K562 (cell line): ENCODE measurements at regions not wholly inside any gene's neighbourhood (a gene's known extent, or its start where the extent isn't known, plus 50 kb on each side); places are given as distances from the start of the nearest gene placed in this dataset.

Experiments used
- ATAC-seq: fragments of 200-7000 bp; cut with Tn5 transposase; 3 replicates; pipeline ENCODE4 v1.9.1; 2020; ENCODE audit warnings: moderate library complexity
- BruUV-seq: library from RNA; stranded (reverse); fragments of 400-500 nt; replicated peaks from 2 replicates; lab custom pipeline; 2021; lab: Mats Ljungman, UMichigan
- CTCF ChIA-PET: fragments of 300-600 bp; formaldehyde crosslinking; extraction: SDS; loops from one replicate; lab custom pipeline; 2021; ENCODE audit warnings: low intra/inter-chr PET ratio; lab: Yijun Ruan, JAX
- POLR2A ChIA-PET: fragments of 300-600, 350-650 bp; sonication (Branson Sonifier 250); formaldehyde crosslinking; extraction: SDS; loops from one replicate; lab custom pipeline; 2021; ENCODE audit warnings: antibody characterized with exemption, inconsistent platforms; lab: Yijun Ruan, JAX
- DNase-seq, 4 experiments: peaks; one replicate each; pipeline versions ENCODE4 v3.0.0 to v3.0.0-alpha.2; 2011 to 2018; ENCODE audit warnings: low spot score in 3 of 4, mixed read lengths in 3 of 4; ENCODE audit errors: extremely low read depth in 1 of 4
- FAIRE-seq: peaks from 2 replicates; lab custom pipeline; 2011; peaks lifted over from hg19 to GRCh38; lab: Jason Lieb, UNC
- H2AFZ ChIP-seq: 2 replicates; pipeline ENCODE4 v1.6.0; 2011; ENCODE audit warnings: low read depth, low read length, control low read depth, inconsistent platforms
- H3K27ac ChIP-seq: fragments of 200-600 bp; 3 replicates; pipeline ENCODE4 v1.8.0; 2011; ENCODE audit warnings: low read depth, mild to moderate bottlenecking, control low read depth, inconsistent platforms, low read length, moderate library complexity, mixed read lengths; ENCODE audit errors: extremely low read depth
- H3K27me3 ChIP-seq, 2 experiments: fragments of 300-600 bp in 1 of 2; 2 replicates in 1 of 2; 3 replicates in 1 of 2; pipeline versions ENCODE4 v1.6.0 to v1.8.0; 2011; ENCODE audit warnings: inconsistent platforms in 2 of 2, low read length in 2 of 2, mild to moderate bottlenecking in 1 of 2, mixed read lengths in 1 of 2, moderate library complexity in 1 of 2; ENCODE audit not compliant: control insufficient read depth in 2 of 2, insufficient read depth in 2 of 2
- H3K36me3 ChIP-seq: fragments of 300-600 bp; 3 replicates; pipeline ENCODE4 v1.8.0; 2011; ENCODE audit warnings: mild to moderate bottlenecking, low read length, inconsistent platforms; ENCODE audit not compliant: control insufficient read depth, insufficient read depth
- H3K4me1 ChIP-seq, 2 experiments: fragments of 200-600 bp in 1 of 2; replicated peaks in 1 of 2; 2 replicates in 1 of 2; 3 replicates in 1 of 2; pipeline versions ENCODE4 v1.5.1 to v1.8.0; 2011; ENCODE audit warnings: inconsistent platforms in 2 of 2, low read length in 2 of 2, mild to moderate bottlenecking in 1 of 2, mixed read lengths in 1 of 2, moderate library complexity in 1 of 2; ENCODE audit not compliant: control insufficient read depth in 2 of 2, insufficient read depth in 2 of 2
- H3K4me2 ChIP-seq: 2 replicates; pipeline ENCODE4 v1.6.1; 2011; ENCODE audit warnings: low read length, control low read depth, inconsistent platforms, mixed read lengths; ENCODE audit not compliant: insufficient read depth
- H3K4me3 ChIP-seq: fragments of 200-600 bp; sonication (generic), shearing (Covaris generic); 2 replicates; pipeline ENCODE4 v1.5.1; 2016; ENCODE audit warnings: control low read depth, inconsistent platforms
- H3K79me2 ChIP-seq: fragments of 200-600 bp; 3 replicates; pipeline ENCODE4 v1.8.0; 2011; ENCODE audit warnings: low read length, inconsistent platforms; ENCODE audit not compliant: control insufficient read depth, insufficient read depth
- H3K9ac ChIP-seq, 2 experiments: 2 replicates each; pipeline versions ENCODE4 v1.6.0 to v1.6.1; 2011; ENCODE audit warnings: low read depth in 2 of 2, low read length in 2 of 2, control low read depth in 1 of 2, inconsistent platforms in 1 of 2, mild to moderate bottlenecking in 1 of 2, mixed read lengths in 1 of 2; ENCODE audit not compliant: insufficient read depth in 1 of 2
- H3K9me1 ChIP-seq: one replicate; pipeline ENCODE4 v1.6.0; 2011; ENCODE audit warnings: inconsistent platforms, mild to moderate bottlenecking, low read length, moderate library complexity; ENCODE audit not compliant: control insufficient read depth, insufficient read depth
- H3K9me3 ChIP-seq: replicated peaks from 2 replicates; pipeline ENCODE4 v1.5.1; 2011; ENCODE audit warnings: low read depth, low read length, inconsistent platforms; ENCODE audit not compliant: control insufficient read depth, insufficient read depth
- H4K20me1 ChIP-seq: replicated peaks from 2 replicates; pipeline ENCODE4 v1.6.1; 2011; ENCODE audit warnings: low read length, inconsistent platforms, mixed read lengths; ENCODE audit not compliant: control insufficient read depth, insufficient read depth
- ARID2 ChIP-seq: fragments of 450-650 bp; IDR thresholded peaks from 2 replicates; pipeline ENCODE4 v1.6.1; 2017; ENCODE audit warnings: antibody characterized with exemption, mild to moderate bottlenecking
- ATF3 ChIP-seq, 2 experiments: fragments of 450-650 bp in 1 of 2; sonication (generic) in 1 of 2; formaldehyde crosslinking in 1 of 2; IDR thresholded peaks in 1 of 2; conservative IDR thresholded peaks in 1 of 2; 2 replicates each; pipeline versions ENCODE4 v1.6.1 to v1.8.1; 2016 to 2023; ENCODE audit warnings: mild to moderate bottlenecking in 2 of 2, moderate library complexity in 2 of 2, inconsistent platforms in 1 of 2, missing genetic modification reagents in 1 of 2
- ATF4 ChIP-seq: fragments of 450-650 bp; formaldehyde crosslinking; IDR thresholded peaks from 2 replicates; pipeline ENCODE4 v1.4.0; 2022; ENCODE audit warnings: mild to moderate bottlenecking, moderate library complexity
- ETV1 ChIP-seq: fragments of 450-650 bp; conservative IDR thresholded peaks from 2 replicates; pipeline ENCODE4 v1.6.1; 2016; ENCODE audit warnings: missing genetic modification characterization, control low read depth, low read depth, missing compliant biosample characterization
- HDGF ChIP-seq: fragments of 450-650 bp; IDR thresholded peaks from 2 replicates; pipeline ENCODE4 v1.6.1; 2016
- KDM4B ChIP-seq, 2 experiments: fragments of 450-650 bp in 1 of 2; sonication (generic) in 1 of 2; IDR thresholded peaks; 2 replicates each; pipeline ENCODE4 v1.6.1; 2016 to 2017; ENCODE audit warnings: borderline replicate concordance in 2 of 2, antibody characterized with exemption in 1 of 2, low read depth in 1 of 2, mild to moderate bottlenecking in 1 of 2
- PTTG1 ChIP-seq: fragments of 450-650 bp; IDR thresholded peaks from 2 replicates; pipeline ENCODE4 v1.6.1; 2016; ENCODE audit warnings: low read depth, mild to moderate bottlenecking, missing genetic modification characterization, missing compliant biosample characterization
- RUNX1 ChIP-seq: sonication (generic); IDR thresholded peaks from 2 replicates; pipeline ENCODE4 v1.6.1; 2016; ENCODE audit warnings: antibody characterized with exemption, low read depth
- SP2 ChIP-seq: IDR thresholded peaks from 2 replicates; pipeline ENCODE4 v1.6.1; 2011; ENCODE audit warnings: mild to moderate bottlenecking, low read depth, low read length, moderate library complexity; ENCODE audit not compliant: poor library complexity, severe bottlenecking; ENCODE audit errors: extremely low read depth
- STAG1 ChIP-seq: sonication (generic); formaldehyde crosslinking; IDR thresholded peaks from 2 replicates; pipeline ENCODE4 v1.5.0; 2020; ENCODE audit warnings: missing genetic modification reagents, borderline replicate concordance
- ZBTB9 ChIP-seq: fragments of 450-650 bp; formaldehyde crosslinking; IDR thresholded peaks from 2 replicates; pipeline ENCODE4 v1.4.0; 2020; ENCODE audit warnings: mild to moderate bottlenecking, moderate library complexity
- WGBS: fragments of 100-300 bp; shearing (Covaris generic); methylation state at CpG from one replicate; pipeline ENCODE4 v1.1.6; 2016; ENCODE audit warnings: low coverage, mixed read lengths; ENCODE audit not compliant: insufficient coverage; ENCODE audit errors: missing lambda C conversion rate; 5-methylcytosine and 5-hydroxymethylcytosine counted together
- in situ Hi-C: fragments of 300-500 bp; cut with MboI; formaldehyde crosslinking; loops from 4 replicates; pipeline ENCODE4 v1.15.0; 2018; ENCODE audit warnings: inconsistent platforms, mixed read lengths
- intact Hi-C: fragments of 100-400 bp; cut with micrococcal nuclease; formaldehyde crosslinking; loops from 2 replicates; pipeline ENCODE4 v1.14.2; 2022
- TF ChIP-seq, protein P1 (sequence below): fragments of 450-650 bp; formaldehyde crosslinking; IDR thresholded peaks from 2 replicates; pipeline ENCODE4 v1.4.0; 2020; ENCODE audit warnings: mild to moderate bottlenecking, moderate library complexity
- TF ChIP-seq, protein P2 (sequence below): fragments of 200-400 bp; formaldehyde crosslinking; IDR thresholded peaks from 2 replicates; pipeline ENCODE4 v1.6.1; 2017; ENCODE audit warnings: mild to moderate bottlenecking, low read depth, low read length, moderate library complexity

DNA sequence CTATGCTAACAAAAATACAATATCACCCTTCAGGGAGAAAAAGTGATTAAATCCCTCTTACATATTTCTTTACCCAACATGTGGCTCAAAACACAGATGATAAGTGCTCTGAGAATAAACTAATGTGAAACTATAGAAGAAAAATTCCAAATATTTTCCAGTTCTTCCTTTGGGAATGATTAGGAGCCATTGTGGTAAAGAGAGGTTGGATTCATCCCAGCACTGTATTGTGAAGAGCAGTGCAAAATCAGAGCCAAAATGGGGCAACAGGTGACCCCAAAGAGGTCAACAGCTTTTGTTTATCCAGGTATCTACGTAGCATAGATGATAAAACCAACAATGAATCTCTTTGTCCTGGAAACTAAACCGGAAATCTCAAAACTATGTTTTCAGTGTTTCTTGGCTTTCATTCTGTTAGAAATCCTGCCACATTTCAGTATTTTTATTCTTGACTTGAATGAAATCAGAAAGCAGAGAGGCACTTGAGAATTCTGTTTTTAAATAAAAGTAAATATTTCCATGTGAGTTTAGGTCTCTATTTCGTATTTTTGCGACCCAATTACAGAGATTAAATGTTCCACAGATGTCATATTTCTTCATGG is 120.4 kb upstream of the FST start:
- Histone ChIP-seq H3K9me3 (no peaks in the 10 kb centered on the region), H4K20me1 (no peaks in the 10 kb centered on the region), H2AFZ (no peak overlapping the region), H3K9ac (no peak overlapping the region), H3K9me1 (no peaks in the 10 kb centered on the region), H3K4me2 (no peak overlapping the region), H3K4me1 (no peaks in the 10 kb centered on the region), H3K79me2 (no peaks in the 10 kb centered on the region), H3K27ac (no peak overlapping the region), H3K4me3 (no peak overlapping the region), H3K27me3 (no peaks in the 10 kb centered on the region), H3K36me3 (no peaks in the 10 kb centered on the region)
- in situ Hi-C loops, result no loop called here
- WGBS, result 0% methylated on average over 4 of the region's 4 CpGs
- ATAC-seq (no peak), DNase-seq (no peak), FAIRE-seq (no peak)
- ChIA-PET CTCF (no interaction called here), POLR2A (no interaction called here)
- intact Hi-C loops, result no loop called here
- BruUV-seq, result no TSS peak
- TF ChIP-seq STAG1 (no peak), RUNX1 (no peak), PTTG1 (tag) (no peak), ZBTB9 (CRISPR knock-in tag) (no peak), ATF3 (IDR thresholded peaks at IDR 0.05) (no peak), ATF3 (CRISPR knock-in tag; conservative IDR thresholded peaks at IDR 0.05) (no peak), HDGF (no peak), ARID2 (no peak), KDM4B (IDR thresholded peaks at IDR 0.05; ENCODE audit: borderline replicate concordance in 2 of 2, low read depth in 1 of 2) (no peak), ATF4 (CRISPR knock-in tag) (no peak), SP2 (no peak), ETV1 (tag) (no peak)
- TF ChIP-seq, protein P1, sequence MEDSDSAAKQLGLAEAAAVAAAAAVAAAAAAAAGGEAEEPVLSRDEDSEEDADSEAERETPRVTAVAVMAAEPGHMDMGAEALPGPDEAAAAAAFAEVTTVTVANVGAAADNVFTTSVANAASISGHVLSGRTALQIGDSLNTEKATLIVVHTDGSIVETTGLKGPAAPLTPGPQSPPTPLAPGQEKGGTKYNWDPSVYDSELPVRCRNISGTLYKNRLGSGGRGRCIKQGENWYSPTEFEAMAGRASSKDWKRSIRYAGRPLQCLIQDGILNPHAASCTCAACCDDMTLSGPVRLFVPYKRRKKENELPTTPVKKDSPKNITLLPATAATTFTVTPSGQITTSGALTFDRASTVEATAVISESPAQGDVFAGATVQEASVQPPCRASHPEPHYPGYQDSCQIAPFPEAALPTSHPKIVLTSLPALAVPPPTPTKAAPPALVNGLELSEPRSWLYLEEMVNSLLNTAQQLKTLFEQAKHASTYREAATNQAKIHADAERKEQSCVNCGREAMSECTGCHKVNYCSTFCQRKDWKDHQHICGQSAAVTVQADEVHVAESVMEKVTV (CRISPR knock-in tag), result no peak
- TF ChIP-seq, protein P2, sequence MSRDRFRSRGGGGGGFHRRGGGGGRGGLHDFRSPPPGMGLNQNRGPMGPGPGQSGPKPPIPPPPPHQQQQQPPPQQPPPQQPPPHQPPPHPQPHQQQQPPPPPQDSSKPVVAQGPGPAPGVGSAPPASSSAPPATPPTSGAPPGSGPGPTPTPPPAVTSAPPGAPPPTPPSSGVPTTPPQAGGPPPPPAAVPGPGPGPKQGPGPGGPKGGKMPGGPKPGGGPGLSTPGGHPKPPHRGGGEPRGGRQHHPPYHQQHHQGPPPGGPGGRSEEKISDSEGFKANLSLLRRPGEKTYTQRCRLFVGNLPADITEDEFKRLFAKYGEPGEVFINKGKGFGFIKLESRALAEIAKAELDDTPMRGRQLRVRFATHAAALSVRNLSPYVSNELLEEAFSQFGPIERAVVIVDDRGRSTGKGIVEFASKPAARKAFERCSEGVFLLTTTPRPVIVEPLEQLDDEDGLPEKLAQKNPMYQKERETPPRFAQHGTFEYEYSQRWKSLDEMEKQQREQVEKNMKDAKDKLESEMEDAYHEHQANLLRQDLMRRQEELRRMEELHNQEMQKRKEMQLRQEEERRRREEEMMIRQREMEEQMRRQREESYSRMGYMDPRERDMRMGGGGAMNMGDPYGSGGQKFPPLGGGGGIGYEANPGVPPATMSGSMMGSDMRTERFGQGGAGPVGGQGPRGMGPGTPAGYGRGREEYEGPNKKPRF, result no peak
